ENCODE measurements at regions not wholly inside any gene's neighbourhood (a gene's known extent, or its start where the extent isn't known, plus 50 kb on each side); places are given as distances from the start of the nearest gene placed in this dataset.

DNA sequence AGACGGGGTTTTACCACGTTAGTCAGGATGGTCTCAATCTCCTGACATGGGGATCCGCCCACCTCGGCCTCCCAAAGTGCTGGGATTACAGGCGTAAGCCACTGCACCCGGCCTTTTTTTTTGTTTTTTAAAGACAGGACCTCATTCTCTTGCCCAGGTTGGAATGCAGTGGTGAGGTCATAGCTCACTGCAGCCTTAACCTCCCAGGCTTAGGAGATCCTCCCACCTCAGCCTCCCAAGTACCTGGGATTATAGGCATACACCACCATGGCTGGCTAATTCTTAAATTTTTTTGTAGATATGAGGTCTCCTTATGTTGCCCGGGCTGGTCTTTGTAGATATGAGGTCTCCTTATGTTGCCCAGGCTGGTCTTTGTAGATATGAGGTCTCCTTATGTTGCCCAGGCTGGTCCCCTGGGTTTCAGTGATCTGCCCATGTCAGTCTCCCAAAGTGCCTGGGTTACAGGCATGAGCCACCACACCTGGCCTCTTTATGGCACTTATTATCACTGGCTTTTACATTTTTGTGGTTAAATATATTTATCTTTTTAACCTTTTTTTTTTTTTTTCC, 82.3 kb upstream of the RNU6-1 start:
- Mint-ChIP-seq H3K4me3 (no peak overlapping the region), H3K9me3 (no peaks in the 10 kb centered on the region; a peak in 1 of 5 replicates), H3K27me3 (ENCODE audit: low read depth) (no peaks in the 10 kb centered on the region), H3K27ac (no peak overlapping the region), H3K36me3 (ENCODE audit: insufficient read depth in 1 of 3, low read depth in 3 of 3) (no peaks in the 10 kb centered on the region), H3K4me1 (peaks cover 19 to 20% of the 10 kb centered on the region in 2 experiments)
- no peak overlapping the region for H3K14ac ChIP-seq (ENCODE audit: insufficient read depth, low read length)
- no peak overlapping the region for H2BK120ac ChIP-seq (ENCODE audit: low read depth, low read length, poor library complexity, severe bottlenecking)
- no peak overlapping the region for H2BK12ac ChIP-seq (ENCODE audit: insufficient read length, low read depth, low read length)
- H4K91ac ChIP-seq (ENCODE audit: insufficient read length, low read depth, low read length), result no peak overlapping the region
- no peak overlapping the region for H2BK15ac ChIP-seq (ENCODE audit: low read depth, low read length)
- H3K27me3 ChIP-seq (ENCODE audit: insufficient read depth, low read length), result no peaks in the 10 kb centered on the region
- no peak overlapping the region for H2AK5ac ChIP-seq (ENCODE audit: insufficient read length, low read length)
- H3K79me1 ChIP-seq (ENCODE audit: insufficient read depth, low read depth, low read length, poor library complexity, severe bottlenecking), result no peaks in the 10 kb centered on the region
- H3K9ac ChIP-seq (ENCODE audit: extremely low read depth, insufficient read length, low read length), result no peak overlapping the region
- H4K5ac ChIP-seq (ENCODE audit: insufficient read length, low read depth, low read length), result no peak overlapping the region
- no peak overlapping the region for H3K4ac ChIP-seq (ENCODE audit: low read depth, low read length)
- no peak for DNase-seq
- TF ChIP-seq, protein P1, sequence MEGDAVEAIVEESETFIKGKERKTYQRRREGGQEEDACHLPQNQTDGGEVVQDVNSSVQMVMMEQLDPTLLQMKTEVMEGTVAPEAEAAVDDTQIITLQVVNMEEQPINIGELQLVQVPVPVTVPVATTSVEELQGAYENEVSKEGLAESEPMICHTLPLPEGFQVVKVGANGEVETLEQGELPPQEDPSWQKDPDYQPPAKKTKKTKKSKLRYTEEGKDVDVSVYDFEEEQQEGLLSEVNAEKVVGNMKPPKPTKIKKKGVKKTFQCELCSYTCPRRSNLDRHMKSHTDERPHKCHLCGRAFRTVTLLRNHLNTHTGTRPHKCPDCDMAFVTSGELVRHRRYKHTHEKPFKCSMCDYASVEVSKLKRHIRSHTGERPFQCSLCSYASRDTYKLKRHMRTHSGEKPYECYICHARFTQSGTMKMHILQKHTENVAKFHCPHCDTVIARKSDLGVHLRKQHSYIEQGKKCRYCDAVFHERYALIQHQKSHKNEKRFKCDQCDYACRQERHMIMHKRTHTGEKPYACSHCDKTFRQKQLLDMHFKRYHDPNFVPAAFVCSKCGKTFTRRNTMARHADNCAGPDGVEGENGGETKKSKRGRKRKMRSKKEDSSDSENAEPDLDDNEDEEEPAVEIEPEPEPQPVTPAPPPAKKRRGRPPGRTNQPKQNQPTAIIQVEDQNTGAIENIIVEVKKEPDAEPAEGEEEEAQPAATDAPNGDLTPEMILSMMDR (conservative IDR thresholded peaks at IDR 0.05), result no peak
- no peaks in the 10 kb centered on the region for H3K23me2 ChIP-seq (ENCODE audit: insufficient read length, low read depth, low read length, poor library complexity, severe bottlenecking)
- no peaks in the 10 kb centered on the region for H3K4me1 ChIP-seq (ENCODE audit: insufficient read depth, low read length)
- H3K23ac ChIP-seq (ENCODE audit: insufficient read length, low read depth, low read length), result no peak overlapping the region
- H3K79me2 ChIP-seq (ENCODE audit: insufficient read depth, low read length), result no peaks in the 10 kb centered on the region
- no peaks in the 10 kb centered on the region for H3K9me3 ChIP-seq (ENCODE audit: control insufficient read depth, low read depth, low read length)
- no peak overlapping the region for H2BK5ac ChIP-seq (ENCODE audit: insufficient read length, low read length)
- no peak overlapping the region for H3K4me2 ChIP-seq (ENCODE audit: insufficient read depth, insufficient read length, low read length)
- H2AFZ ChIP-seq (ENCODE audit: low read length), result no peak overlapping the region
- no peak overlapping the region for H3T11ph ChIP-seq (ENCODE audit: low read length)
- H4K8ac ChIP-seq (replicated peaks; ENCODE audit: insufficient read length, low read depth, low read length), result no peak overlapping the region
- no peaks in the 10 kb centered on the region for H4K20me1 ChIP-seq (ENCODE audit: control insufficient read depth, insufficient read depth, insufficient read length)
- no peak overlapping the region for H2BK20ac ChIP-seq (ENCODE audit: low read depth, low read length, poor library complexity, severe bottlenecking)
- no peak overlapping the region for H3K18ac ChIP-seq (ENCODE audit: insufficient read length, low read depth, low read length)
- no CpG with 5 or more reads among the region's 7 CpGs for WGBS (ENCODE audit: extremely low coverage, insufficient read length, low lambda C conversion rate)
- H3K56ac ChIP-seq (ENCODE audit: insufficient read length, low read depth, low read length), result no peak overlapping the region
- no peak overlapping the region for H3K27ac ChIP-seq (ENCODE audit: insufficient read length, low read depth, low read length)
